Pancreas (tissue), 10 donors: ENCODE measurements at regions not wholly inside any gene's neighbourhood (a gene's known extent, or its start where the extent isn't known, plus 50 kb on each side); places are given as distances from the start of the nearest gene placed in this dataset.

Experiments
- ATAC-seq, 4 donors: fragments of 200-7000 bp; cut with Tn5 transposase; one replicate each; pipeline versions ENCODE4 v1.8.0 to v1.9.1; 2020; ENCODE audit warnings: mild to moderate bottlenecking in 4 of 4, moderate library complexity in 4 of 4
- DNase-seq, 6 donors: peaks; one replicate each; pipeline ENCODE4 v3.0.0-alpha.2; 2020
- FAIRE-seq: peaks from 2 replicates; lab custom pipeline; 2012; peaks lifted over from hg19 to GRCh38; lab: Jason Lieb, UNC
- H3K27ac ChIP-seq, 4 donors: fragments of 200-600 bp; sonication (generic); 1 replicate in 3 of 4; 2 replicates in 1 of 4; pipeline versions ENCODE4 v1.5.0 to v1.8.0; 2020
- H3K27me3 ChIP-seq, 4 donors: fragments of 200-600 bp; one replicate each; pipeline ENCODE4 v1.8.0; 2021
- H3K36me3 ChIP-seq, 3 donors: fragments of 200-600 bp; sonication (generic) in 1 of 3; one replicate each; pipeline versions ENCODE4 v1.5.0 to v1.8.0; 2020 to 2021
- H3K4me1 ChIP-seq, 3 donors: fragments of 200-600 bp; one replicate each; pipeline ENCODE4 v1.8.0; 2021
- H3K4me3 ChIP-seq, 4 donors: fragments of 200-600 bp; sonication (generic) in 2 of 4; one replicate each; pipeline versions ENCODE4 v1.5.0 to v1.8.0; 2020 to 2021
- H3K9me3 ChIP-seq, 4 donors: fragments of 200-600 bp; one replicate each; pipeline ENCODE4 v1.8.0; 2021
- WGBS, 2 donors: extraction: QIAGEN DNeasy Blood & Tissue Kit; methylation state at CpG; one replicate each; pipeline ENCODE4 v1.1.7; 2013; 5-methylcytosine and 5-hydroxymethylcytosine counted together
- intact Hi-C, 3 donors: fragments of 100-400 bp; cut with DNase I; formaldehyde crosslinking; loops; one replicate each; pipeline versions ENCODE4 v1.11.1 to v1.14.2; 2022
- TF ChIP-seq, protein P1 (sequence below), 4 donors: fragments of 200-600 bp; sonication (generic) in 3 of 4; IDR thresholded peaks; one replicate each; pipeline versions ENCODE4 v1.5.0 to v1.8.0; 2021; ENCODE audit warnings: antibody characterized with exemption in 4 of 4
- donor health status: healthy with polysubstance abuse.
- donor health status: DM: no; HTN: no; CAD: no; lungs with moderate emphysema.
- donor health status: DM: no; HTN: no; CAD: no.
- donor health status: control.
- donor health status: control.
- donor health status: Bipolar disorder and iron deficiency.
- donor health status: DM: yes; HTN: yes; CAD: no.
- donor health status: DM: no; HTN: no; CAD: no.
- donor health status: DM: no; HTN: no; CAD: no.
- donor health status: DM: yes; HTN: yes; CAD: no.

DNA sequence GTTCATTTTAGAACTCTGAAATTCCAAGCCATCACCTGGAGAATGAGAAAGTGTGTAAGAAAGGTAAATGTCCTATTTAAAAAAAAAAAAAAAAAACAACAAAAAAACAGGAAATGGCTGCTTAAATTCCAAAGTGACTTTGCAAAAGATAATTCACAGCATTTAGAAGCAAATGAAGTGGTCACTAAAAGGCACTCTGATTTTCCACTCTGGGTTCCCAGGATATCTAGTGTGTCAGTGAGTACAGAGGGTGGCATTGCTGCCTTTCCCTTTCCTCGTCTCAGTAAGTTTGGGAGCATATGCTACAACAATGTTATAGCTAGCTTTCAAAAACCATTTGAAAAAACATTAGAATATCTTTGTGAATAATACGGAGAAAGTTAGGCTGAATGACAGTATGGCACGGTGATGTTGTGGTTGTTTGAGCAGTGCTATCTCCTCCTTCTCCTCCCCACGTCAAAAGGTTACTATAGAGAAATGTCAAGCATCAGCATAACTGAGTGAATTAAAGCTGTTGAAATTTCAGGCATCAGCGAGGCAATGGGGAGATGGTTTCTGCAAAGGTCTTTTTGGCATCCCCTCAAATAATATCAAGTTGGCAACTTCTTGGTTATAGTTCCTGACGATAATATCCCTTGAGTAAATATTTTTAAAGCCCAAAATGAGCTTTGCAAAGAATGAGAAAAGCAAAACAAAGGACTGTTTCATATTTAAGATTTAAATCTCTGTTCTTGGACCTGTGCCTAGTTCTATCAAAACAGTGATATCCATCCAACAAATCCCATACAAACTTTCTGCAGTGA is 164.5 kb upstream of the E2F7 start:
- TF ChIP-seq, protein P1, sequence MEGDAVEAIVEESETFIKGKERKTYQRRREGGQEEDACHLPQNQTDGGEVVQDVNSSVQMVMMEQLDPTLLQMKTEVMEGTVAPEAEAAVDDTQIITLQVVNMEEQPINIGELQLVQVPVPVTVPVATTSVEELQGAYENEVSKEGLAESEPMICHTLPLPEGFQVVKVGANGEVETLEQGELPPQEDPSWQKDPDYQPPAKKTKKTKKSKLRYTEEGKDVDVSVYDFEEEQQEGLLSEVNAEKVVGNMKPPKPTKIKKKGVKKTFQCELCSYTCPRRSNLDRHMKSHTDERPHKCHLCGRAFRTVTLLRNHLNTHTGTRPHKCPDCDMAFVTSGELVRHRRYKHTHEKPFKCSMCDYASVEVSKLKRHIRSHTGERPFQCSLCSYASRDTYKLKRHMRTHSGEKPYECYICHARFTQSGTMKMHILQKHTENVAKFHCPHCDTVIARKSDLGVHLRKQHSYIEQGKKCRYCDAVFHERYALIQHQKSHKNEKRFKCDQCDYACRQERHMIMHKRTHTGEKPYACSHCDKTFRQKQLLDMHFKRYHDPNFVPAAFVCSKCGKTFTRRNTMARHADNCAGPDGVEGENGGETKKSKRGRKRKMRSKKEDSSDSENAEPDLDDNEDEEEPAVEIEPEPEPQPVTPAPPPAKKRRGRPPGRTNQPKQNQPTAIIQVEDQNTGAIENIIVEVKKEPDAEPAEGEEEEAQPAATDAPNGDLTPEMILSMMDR (IDR thresholded peaks at IDR 0.05), result no peak
- no peaks in the 10 kb centered on the region for H3K27me3 ChIP-seq
- H3K9me3 ChIP-seq, result no peaks in the 10 kb centered on the region
- no peaks in the 10 kb centered on the region for H3K36me3 ChIP-seq
- no peak for DNase-seq
- intact Hi-C loops, result no loop called here
- WGBS, 2 donors, result 24 to 28% methylated on average over 6 of the region's 6 CpGs
- FAIRE-seq, result no peak
- ATAC-seq, result no peak
- no peaks in the 10 kb centered on the region for H3K4me1 ChIP-seq
- H3K4me3 ChIP-seq, result no peak overlapping the region
- no peak overlapping the region for H3K27ac ChIP-seq

DNA sequence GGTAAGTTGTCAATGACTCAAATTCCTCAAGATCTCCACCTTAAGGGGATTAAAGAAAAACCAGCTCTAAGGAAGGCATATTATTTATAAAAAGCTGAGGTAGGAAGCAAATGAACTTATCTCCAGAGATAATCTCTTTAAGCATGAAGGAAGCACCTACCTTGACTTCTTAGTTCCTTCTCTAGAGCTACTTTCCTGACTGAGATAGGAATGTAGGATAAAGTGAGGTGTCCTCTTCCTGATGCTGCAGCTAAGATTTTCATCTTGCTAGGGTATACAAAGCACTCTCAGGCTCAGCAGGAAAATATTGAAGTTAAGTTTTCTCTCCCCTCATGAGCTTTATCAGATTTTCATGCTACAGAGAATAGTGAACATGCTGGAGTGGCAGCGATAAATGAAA is 163.0 kb upstream of the E2F7 start:
- DNase-seq, result no peak
- Histone ChIP-seq H3K4me1 (no peaks in the 10 kb centered on the region), H3K4me3 (no peak overlapping the region), H3K27me3 (no peaks in the 10 kb centered on the region), H3K36me3 (no peaks in the 10 kb centered on the region), H3K27ac (no peak overlapping the region), H3K9me3 (no peaks in the 10 kb centered on the region)
- ATAC-seq, result no peak
- WGBS, 2 donors, result 92 to 94% methylated on average over 1 of the region's 1 CpG
- FAIRE-seq, result no peak
- TF ChIP-seq, protein P1 (IDR thresholded peaks at IDR 0.05), result no peak
- intact Hi-C loops, result no loop called here

DNA sequence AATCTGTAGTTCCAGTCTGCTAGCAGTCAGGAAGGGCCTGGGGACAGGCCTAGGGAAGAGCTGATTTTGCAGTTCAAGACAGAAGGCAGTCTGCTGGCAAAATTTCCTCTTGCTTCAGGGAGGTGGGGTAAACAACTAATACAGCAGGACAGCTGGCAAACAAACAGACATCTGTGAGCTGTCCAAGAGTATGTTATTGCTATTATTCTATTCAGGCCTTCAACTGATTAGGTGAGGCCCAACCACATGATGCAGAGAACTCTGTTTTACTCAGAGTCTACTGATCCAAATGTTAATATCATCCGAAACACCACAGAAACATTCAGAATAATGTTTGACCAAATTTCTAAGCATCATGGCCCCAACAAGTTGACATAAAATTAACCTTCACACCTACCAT is 161.0 kb upstream of the E2F7 start:
- H3K27me3 ChIP-seq, result no peaks in the 10 kb centered on the region
- H3K27ac ChIP-seq, result no peak overlapping the region
- intact Hi-C loops, result no loop called here
- ATAC-seq (no peak), DNase-seq (no peak), FAIRE-seq (no peak)
- no peaks in the 10 kb centered on the region for H3K36me3 ChIP-seq
- 65 to 86% methylated on average over 1 of the region's 1 CpG for WGBS, 2 donors
- H3K4me1 ChIP-seq, result no peaks in the 10 kb centered on the region
- TF ChIP-seq, protein P1 (IDR thresholded peaks at IDR 0.05), result no peak
- H3K9me3 ChIP-seq, result no peaks in the 10 kb centered on the region
- no peak overlapping the region for H3K4me3 ChIP-seq

DNA sequence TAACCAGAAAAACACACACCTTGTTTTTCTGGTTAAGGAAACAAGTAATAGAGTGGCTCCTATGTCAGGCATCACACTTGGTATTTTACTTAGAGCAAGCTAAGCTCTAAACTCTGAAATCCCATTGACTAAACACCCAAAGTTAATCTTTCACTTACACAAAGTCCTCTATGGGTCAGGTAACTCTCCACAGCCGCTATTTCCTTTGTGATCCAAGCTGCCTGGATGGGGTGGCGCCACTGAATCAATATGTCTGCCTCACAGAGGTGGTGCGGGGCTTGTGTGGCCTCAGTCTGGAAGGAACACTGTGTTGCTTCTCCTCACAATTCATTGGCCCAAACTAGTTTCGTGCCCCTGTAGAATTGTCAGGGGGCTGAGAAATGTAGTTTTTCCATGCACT is 160.0 kb upstream of the E2F7 start:
- no peak for ATAC-seq
- no peak for FAIRE-seq
- no peak for DNase-seq

DNA sequence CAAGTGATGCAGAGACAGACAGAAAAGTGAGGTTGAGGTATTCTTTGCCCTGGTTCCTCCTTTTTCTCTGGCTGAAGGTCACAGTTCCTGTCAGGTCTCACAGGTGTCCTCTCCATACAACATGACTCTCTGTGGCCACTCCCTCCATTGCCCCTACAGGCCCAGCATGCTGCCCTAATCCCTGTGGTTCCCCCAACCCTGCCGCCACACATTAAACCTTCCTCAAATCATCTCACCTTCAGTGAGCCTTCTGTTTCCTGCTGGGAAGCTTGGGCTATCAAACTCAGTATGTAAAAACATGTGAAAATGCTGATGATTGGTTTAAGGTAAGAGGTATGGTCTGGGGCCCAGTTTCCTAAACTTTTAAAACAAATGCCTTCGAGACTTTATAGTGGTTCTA is 159.0 kb upstream of the E2F7 start:
- intact Hi-C loops, result no loop called here
- no peaks in the 10 kb centered on the region for H3K9me3 ChIP-seq
- 59 to 74% methylated on average over 2 of the region's 2 CpGs for WGBS, 2 donors
- no peak overlapping the region for H3K27ac ChIP-seq
- ATAC-seq (no peak), FAIRE-seq (no peak), DNase-seq (no peak)
- TF ChIP-seq, protein P1 (IDR thresholded peaks at IDR 0.05), result no peak
- no peaks in the 10 kb centered on the region for H3K36me3 ChIP-seq
- H3K27me3 ChIP-seq, result no peaks in the 10 kb centered on the region
- no peak overlapping the region for H3K4me3 ChIP-seq
- H3K4me1 ChIP-seq, result no peaks in the 10 kb centered on the region

More for the DNA sequence above, 160.0 kb upstream of the E2F7 start:
- intact Hi-C loops, result no loop called here
- H3K4me1 ChIP-seq, result no peaks in the 10 kb centered on the region
- no peaks in the 10 kb centered on the region for H3K9me3 ChIP-seq
- TF ChIP-seq, protein P1 (IDR thresholded peaks at IDR 0.05), result no peak
- no peak overlapping the region for H3K4me3 ChIP-seq
- no peak overlapping the region for H3K27ac ChIP-seq
- no peaks in the 10 kb centered on the region for H3K36me3 ChIP-seq
- no peaks in the 10 kb centered on the region for H3K27me3 ChIP-seq
- 46 to 53% methylated on average over 4 of the region's 4 CpGs for WGBS, 2 donors
